ENCODE measurements at regions not wholly inside any gene's neighbourhood (a gene's known extent, or its start where the extent isn't known, plus 50 kb on each side); places are given as distances from the start of the nearest gene placed in this dataset.

DNA sequence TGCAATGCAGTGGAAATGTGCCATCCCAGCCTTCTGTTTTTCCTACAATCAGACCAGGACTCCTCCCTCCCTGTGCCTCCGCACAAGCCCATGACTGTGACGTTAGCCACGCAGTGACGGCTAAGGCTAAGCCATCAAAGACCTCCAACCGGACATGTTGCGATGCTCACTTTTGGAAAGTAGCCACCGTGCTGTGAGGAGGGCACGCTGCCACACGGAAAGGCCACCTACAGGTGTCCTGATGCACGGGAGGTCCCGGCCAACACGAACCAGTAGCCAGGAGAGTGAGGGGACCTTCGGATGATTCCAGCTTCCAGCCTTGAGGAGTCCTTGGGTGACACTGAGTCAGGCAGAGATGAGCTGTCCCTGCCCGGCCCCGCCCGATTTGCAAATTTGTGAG, 53.9 kb downstream of the FOXL1 start:
- DNase-seq: no peak

DNA sequence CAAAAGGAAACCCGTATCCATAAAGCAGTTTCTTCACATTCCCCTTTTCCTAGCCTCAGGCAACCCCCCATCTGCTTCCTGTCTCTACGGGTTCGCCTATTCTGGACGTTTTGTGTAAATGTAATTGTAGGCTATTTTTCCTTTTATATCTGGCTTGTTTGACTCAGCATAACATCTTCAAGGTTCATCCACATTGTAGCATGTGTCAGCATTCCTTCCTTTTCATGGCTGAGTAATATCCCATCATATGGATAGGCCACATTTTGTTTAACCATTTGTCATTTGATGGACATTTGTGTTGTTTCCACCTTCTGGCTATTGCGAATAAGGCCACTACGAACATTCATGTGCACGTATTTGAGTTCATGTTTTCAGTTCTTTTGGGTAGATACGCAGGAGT, 54.6 kb downstream of the FOXL1 start:
- no peak for DNase-seq

DNA sequence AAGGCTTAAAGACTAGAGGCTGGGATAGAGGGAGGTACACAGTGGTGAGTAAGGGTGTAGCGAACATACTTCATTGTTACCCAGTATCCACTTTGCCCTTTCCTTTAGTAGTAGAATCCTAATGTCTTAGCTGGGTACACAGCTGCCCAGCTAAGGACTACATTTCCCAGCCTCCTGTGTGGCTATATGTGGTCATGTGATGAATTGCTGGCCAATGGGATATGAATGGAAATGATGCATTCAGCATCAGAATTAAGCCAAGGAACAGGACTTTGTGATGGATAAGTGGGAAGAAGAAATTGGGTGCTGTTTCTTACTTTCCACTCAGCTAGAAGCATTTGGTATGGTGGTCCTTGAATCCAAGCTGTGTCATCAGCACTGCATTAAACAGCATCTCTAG, 55.9 kb downstream of the FOXL1 start:
- DNase-seq: no peak

DNA sequence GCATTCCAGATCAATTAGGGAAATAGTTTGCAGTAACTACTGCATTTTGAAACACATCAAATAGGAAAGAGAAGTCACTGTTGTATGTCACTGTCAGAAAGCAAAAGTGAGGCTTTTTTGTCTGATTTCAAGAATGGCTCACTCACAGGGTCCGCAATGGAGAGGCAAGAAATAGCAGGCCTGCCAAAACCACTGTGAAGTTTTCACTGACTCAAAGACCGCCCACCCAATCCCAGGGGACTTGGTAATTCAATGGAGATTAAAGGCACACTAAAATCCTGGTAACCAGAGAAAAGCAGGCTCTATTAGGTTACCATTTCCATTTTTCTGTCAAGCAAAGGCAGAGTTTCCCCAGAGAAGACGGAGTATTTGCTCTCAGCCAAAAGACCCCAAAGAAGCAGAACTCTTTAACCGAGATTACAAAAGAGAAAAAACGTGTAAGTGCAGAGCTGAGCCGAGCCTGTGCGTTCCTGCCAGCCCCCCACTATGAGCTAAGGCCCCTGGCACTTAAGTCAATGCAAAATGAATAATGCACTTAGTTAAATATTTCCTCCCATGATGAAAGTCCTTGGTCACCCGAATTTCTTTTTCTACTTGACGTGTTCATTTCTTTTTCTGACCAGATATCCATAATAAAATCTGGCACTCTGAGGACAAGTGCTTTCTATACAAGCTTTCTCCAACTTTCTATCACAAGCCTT, 57.0 kb downstream of the FOXL1 start:
- DNase-seq: no peak

DNA sequence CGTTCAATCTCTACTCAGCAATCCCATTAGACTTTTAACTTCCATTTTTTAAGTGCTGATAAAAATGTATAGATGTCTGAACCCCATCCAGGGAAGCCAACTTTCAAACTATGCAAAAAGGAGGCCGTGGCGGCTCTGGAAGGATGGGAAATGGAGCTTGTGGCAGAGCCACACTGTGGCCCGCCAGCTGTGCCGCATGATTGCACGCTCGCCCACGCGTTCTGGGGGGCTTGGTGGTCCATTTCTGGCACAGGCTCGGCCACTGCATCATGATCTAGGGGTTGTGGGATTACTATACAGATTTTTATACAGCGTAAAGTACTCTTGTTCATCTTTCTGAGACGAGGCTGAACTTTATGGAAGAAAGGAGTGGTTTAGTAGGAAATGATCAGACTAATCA, 57.6 kb downstream of the FOXL1 start:
- no peak for DNase-seq

DNA sequence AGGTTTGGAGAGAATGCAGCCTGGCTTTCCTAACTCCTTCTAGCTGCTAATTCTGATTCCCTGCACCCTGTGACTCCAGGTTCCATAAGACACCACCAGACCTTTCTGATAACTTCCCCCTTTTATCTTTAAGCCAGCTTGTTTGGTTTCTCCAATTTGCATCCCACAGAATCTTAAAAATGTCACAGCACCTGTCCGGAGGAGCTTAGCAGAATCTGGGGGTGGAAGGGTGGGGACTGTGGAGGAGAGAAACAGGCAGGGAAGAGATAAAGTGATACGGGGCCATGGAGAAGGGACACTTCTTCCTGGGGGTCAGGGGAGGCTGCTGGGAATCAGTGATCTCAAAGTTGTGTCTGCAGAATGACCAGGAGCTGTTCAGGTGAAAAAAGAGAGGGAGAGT, 59.4 kb downstream of the FOXL1 start:
- no peak for DNase-seq

DNA sequence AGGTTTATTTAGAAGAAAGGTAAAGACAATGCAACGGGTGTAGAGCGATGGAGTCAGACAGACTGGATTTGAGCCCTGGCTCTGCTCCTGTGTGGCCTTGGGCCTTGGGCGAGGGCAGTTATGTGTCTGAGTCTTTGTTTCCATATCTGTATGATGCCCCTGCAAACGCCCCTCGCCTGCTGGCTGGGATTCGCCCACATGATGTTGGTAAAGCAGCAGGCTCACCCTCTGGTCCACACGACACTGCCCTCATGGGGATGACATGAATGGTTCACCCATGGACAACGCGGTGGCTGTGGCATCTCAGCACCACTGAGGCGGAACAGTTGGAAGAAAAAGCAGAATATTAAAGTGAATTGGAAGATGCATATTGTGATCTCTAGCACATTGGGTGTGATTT, 60.3 kb downstream of the FOXL1 start:
- no peak for DNase-seq

DNA sequence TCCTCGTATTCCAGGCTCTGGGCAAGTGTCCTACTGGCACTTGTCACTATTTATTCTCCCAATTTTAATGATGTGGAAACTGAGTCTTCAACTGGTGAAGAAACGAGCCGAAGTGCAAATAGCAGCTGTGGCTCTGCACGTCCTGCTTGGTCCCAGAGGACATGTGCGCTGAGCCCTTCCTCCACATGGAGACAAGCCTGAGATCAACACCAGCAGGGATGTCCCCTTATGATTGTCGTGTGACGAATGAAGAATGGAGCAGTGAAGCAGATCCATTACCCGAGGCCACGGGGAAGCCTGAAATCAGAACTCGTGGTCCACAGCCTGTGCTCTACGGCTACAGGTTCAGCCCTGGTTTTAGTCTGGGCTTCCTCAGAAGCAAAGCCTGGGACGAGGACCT, 61.0 kb downstream of the FOXL1 start:
- DNase-seq: no peak

DNA sequence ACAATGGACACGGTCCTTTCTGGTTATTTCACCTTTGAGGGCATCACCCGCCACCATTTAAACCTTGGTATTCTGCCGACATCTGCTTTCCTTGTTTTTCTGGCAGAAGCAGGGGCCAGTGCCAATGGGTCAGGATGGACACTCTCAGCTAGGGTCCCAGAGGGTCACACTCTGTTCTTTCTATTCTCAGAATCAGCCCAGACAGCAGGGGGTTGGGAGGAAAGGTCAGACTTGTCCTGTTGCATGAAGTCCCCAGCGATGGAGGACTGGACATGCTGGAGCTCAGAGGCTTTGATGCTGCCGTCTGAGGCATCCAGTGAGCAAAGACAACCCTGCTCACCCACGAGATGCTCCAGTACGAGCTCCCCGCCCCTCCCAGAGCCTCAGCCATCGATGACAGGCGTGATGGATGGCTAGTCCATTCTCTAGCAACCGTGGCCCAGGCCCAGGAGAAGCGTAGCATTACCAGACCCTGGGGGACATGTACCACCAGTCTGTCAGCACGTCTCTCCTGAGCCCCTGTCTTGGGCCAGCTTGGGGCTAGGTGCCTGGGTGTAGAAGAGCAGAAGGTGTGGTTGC, 62.0 kb downstream of the FOXL1 start:
- DNase-seq: no peak

DNA sequence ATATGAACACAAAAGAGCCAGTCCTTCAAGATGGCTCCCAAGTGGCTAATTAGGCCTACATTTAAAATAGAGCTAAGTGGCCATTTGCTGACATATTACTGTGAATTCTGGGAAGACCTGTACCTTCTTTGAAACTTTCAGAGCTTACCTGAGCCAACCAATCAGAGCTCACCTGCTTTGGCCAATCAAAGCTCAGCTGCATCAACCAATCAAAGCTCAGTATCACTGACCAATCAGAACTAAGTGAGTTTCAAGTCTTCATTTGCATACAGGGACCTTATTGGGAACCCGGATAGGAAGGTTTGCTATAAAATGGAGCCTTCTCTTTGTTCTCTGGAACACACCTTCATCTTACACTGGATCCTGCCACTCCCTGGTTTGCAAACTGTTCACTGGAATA, 63.7 kb downstream of the FOXL1 start:
- DNase-seq: no peak

DNA sequence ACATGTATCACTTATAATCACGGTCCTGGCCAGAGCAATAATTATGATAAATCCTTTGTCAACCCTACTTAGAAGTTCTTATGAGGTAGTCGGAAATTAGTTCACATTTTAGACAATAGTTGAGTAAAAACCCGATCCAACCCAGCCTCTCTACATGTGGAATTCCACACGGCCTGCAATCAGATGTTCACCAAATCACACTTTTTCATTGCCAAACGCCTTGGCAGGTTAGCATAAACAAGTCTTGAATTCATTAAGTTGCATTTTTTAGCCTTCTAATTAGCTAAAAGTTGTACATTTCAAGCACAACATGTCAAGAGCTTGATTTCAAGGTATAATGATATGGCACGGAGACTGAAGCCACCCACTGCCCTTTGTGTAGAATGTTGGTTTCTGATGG, 65.3 kb downstream of the FOXL1 start:
- no peak for DNase-seq

DNA sequence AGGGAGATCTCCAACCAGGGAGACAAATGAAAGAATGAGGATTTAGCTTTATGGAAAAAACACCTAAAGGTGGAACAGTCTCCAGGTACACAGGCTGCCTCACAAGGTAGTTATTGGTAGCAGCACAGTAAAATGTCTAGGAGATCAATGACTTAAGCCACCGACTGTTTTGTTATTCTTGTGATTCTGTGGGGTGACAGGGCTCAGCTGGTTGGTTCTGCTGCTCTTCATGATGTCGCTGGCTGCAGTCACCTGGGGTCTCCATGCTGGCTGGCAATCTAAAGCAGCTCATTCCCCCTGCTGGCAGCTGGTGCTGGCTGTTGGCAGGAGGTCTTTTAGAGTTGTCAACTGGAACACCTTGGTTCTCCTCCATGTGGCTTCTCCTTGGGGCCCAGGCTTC, 69.2 kb downstream of the FOXL1 start:
- no peak for DNase-seq

DNA sequence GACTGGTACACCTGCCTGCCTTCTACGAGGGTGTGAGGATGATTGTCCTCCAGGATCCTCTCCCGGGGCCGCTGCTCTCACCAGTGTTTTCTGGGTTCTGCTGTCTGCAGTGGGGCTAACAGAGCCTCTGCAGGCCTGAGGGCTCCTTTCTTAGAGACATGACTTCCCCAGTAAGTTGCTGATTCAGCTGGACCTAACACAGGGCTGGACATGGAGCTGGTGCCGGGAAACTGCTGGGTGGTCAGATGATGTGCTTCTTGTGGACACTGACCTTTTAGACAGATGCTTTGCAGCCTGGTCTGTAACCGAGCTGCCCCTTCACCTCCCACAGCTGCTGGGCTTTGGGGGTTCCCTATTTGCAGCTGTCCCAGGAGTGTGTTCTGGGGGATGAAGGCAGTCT, 71.5 kb downstream of the FOXL1 start:
- DNase-seq: no peak

DNA sequence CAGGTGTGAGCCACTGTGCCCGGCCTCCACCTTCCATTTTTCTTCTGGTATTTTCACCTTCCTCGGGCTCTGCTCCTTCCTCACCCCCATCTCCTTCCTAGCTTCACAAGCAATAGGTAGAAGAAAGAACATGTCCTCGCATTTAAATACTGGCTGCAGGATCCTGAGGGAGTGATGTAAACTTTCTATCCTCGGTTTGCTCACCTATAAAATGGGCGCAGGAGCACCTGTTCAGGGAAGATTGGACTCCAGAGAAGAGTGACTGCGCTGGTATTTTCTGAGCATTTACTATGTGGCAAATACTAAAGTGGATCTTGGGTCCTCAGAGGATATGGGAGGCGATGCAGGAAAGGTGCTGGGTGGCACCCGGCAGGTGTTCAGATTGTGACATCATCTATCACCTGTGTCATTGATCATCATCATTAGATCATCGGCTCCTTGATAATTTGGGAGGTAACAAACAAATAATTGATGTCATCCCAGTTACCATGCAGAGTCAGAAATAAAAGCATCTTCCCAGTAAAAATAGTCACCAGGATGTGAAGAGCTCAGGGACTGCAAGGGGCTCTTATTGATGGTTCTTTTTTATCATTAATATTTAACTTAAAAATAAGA, 72.8 kb downstream of the FOXL1 start:
- DNase-seq: no peak

DNA sequence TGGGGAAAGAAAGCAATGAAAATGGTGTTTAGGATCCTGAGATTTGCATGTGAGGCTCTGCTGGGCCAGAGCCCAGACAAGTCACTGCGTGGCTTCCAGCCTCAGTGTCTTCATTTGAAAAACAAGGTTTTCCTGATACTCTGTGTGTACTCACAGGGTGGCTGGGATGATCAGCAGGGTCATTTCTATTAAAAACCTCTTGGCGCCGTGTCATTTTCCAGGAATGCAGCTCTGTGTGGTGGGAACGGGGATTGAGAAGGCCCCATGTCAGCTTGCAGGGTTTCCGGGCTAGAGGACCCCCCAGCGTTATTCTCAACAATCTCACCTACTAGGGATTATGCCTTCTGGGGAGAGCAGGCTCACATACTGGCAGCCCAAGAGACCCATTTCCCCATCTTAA, 73.5 kb downstream of the FOXL1 start:
- no peak for DNase-seq

DNA sequence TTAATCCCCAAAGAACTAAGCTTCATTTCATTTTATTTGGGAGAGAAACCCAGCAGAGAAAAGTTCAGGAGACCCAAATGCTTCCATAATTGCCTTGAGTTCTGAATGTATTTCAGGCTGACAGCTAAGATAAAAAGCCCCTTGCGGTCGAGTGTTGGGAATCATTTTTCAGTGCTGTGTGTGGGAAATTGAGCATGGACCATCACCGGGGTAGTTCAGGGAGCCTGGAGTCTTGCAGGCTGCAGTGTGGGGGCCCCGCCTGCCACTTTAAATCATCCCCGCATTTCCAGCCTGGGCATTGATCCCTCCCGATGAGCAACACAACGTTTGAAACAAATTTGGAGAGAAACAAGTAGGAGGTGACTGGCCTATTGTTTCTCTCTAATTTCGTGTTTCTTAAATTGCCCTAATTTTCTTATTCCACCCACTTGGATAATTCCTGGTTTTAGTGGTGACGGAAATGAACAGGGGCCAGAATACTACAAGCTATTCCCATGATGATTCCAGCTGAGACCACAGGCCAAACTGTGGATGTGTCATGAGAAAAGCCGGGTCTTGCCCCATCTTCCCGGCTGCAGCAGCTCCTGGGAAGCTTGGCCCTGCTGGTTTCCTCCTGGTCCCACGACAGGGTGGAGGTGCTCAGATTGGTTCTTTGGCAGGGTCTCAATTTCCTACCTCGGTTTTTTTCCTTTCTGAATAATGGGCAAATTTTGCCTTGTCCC, 75.1 kb downstream of the FOXL1 start:
- no peak for DNase-seq

DNA sequence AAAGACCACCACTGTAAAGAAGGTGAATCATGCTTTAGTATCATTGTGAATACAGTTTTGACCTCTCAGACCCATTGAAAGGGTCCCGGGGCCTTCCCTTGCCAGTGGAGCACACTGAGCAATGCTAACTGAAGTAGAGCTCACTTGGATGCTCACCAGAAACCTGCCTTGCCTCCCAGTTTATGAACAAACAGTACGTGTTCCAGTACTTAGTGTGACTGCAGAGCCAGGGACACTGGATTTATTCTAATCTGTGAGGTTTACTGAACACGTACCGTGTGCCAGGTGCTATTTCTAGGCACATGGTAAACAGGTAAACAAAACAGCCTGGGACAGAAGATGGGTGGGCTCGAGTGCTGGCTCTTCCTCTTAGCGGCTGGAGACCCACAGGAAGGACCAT, 79.6 kb downstream of the FOXL1 start:
- no peak for DNase-seq

DNA sequence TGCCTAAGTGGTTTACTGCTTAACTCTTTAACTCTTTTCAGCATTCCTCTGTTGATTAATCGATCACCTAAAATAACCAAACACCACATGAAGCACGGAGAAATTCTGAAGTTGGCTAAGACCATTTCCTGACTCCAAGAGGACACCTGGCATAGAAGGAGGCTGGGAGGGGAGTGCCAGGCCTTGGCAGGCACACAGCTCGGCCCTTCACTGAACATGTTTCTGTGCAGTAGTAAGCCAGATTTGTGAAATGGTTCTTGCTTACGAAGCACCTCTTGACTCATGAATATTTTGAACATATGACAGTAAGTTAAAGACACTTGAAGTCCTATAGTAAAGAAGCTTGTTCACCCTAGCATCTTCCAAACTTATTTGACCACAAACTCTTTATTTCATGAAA, 82.3 kb downstream of the FOXL1 start:
- no peak for DNase-seq

DNA sequence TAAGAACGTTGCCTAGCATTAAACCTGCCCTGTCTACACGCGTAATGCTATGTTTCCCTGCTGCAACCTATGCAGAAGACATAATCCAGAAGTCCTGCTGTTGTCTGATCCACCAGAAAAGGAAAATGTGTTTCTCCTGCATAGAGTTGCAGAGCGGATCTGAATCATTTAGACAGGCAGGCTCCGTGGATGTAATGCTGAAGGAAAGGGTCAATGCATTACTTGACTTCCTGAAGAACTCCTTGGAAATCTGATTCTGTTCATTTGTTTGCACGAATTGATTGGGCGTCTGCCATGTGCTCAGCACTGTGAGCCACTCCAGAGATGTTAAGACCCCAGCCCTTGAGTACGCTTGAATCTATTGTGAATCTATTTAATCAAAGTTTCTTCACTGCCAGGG, 83.4 kb downstream of the FOXL1 start:
- DNase-seq: no peak

DNA sequence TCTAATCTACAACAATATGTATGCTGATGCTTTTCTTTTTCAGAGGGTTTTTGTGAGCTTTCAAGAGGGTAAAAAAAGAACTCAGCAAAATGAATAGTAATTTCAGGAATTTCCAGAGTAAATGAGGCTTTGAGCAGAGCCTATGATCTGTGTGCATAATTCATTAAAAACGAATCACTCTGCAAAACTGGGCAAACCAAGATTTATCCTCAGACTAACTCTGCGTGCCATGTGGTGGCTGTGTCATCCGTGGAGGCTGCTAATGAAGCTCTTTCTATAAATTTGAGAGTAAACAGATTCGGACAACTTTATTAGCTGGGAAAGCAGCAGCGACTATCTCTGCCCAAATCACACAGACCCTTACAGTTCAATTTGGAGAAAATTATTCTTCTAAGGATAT, 83.8 kb downstream of the FOXL1 start:
- no peak for DNase-seq

DNA sequence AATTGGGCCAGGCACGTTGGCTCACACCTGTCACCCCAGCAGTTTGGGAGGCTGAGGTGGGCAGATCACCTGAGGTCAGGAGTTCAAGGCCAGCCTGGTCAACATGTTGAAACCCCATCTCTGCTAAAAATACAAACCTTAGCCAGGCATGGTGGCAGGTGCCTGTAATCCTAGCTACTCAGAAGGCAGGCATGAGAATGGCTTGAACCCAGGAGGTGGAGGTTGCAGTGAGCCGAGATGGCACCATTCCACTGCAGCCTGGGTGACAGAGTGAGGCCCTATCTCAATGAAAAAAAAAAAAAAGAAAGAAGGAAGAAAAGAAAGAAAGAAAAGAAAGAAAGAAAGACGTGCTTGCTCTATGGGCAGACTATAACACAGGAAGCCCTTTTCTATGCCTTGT, 84.4 kb downstream of the FOXL1 start:
- DNase-seq: no peak

DNA sequence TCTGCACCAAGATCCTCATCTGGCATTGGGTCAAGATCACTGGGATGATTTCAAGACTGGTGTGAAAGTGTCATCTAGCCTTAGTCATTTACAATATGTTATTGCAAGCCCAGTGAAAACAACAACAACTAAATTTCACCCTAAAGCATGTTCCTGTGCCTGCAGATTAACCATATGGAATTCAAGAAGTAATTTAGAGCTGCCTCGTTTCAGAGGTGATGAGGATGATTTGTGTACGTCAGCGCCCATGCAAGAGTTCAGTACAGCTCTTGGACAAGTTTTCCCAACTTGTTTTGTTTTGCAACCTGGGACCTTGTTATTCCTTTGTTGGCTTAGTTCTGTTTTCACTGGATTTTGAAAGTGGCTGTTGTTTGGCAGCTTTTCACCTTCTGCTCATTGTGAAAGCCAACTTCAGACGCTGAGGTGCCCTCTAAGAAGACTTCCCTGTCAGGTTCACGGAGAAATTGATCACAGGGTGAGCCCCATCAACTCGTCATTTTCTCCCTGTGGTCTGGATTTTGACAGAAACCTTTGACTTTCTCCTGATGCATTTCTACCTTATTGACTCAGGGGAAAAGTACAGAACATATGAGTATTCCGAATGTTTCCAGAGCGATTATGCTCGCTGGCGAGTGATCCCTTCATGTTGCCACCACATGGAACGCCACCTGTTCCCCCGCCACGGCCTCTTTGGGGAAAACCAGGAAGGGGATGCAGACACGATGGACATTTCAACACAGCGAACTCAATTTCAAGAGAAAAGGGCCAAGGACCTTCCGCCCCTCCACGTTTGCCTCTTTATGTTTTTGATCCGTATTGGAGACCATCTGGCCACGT, 85.6 kb downstream of the FOXL1 start:
- no peak for DNase-seq
